K562 (cell line): ENCODE measurements at regions not wholly inside any gene's neighbourhood (a gene's known extent, or its start where the extent isn't known, plus 50 kb on each side); places are given as distances from the start of the nearest gene placed in this dataset.

Experiments
- ATAC-seq: fragments of 200-7000 bp; cut with Tn5 transposase; 3 replicates; pipeline ENCODE4 v1.9.1; 2020; ENCODE audit warnings: moderate library complexity
- BruUV-seq: library from RNA; stranded (reverse); fragments of 400-500 nt; replicated peaks from 2 replicates; lab custom pipeline; 2021; lab: Mats Ljungman, UMichigan
- CTCF ChIA-PET: fragments of 300-600 bp; formaldehyde crosslinking; extraction: SDS; loops from one replicate; lab custom pipeline; 2021; ENCODE audit warnings: low intra/inter-chr PET ratio; lab: Yijun Ruan, JAX
- POLR2A ChIA-PET: fragments of 300-600, 350-650 bp; sonication (Branson Sonifier 250); formaldehyde crosslinking; extraction: SDS; loops from one replicate; lab custom pipeline; 2021; ENCODE audit warnings: antibody characterized with exemption, inconsistent platforms; lab: Yijun Ruan, JAX
- DNase-seq, 4 experiments: peaks; one replicate each; pipeline versions ENCODE4 v3.0.0 to v3.0.0-alpha.2; 2011 to 2018; ENCODE audit warnings: low spot score in 3 of 4, mixed read lengths in 3 of 4; ENCODE audit errors: extremely low read depth in 1 of 4
- FAIRE-seq: peaks from 2 replicates; lab custom pipeline; 2011; peaks lifted over from hg19 to GRCh38; lab: Jason Lieb, UNC
- H2AFZ ChIP-seq: 2 replicates; pipeline ENCODE4 v1.6.0; 2011; ENCODE audit warnings: low read depth, low read length, control low read depth, inconsistent platforms
- H3K27ac ChIP-seq: fragments of 200-600 bp; 3 replicates; pipeline ENCODE4 v1.8.0; 2011; ENCODE audit warnings: low read depth, mild to moderate bottlenecking, control low read depth, inconsistent platforms, low read length, moderate library complexity, mixed read lengths; ENCODE audit errors: extremely low read depth
- H3K27me3 ChIP-seq, 2 experiments: fragments of 300-600 bp in 1 of 2; 2 replicates in 1 of 2; 3 replicates in 1 of 2; pipeline versions ENCODE4 v1.6.0 to v1.8.0; 2011; ENCODE audit warnings: inconsistent platforms in 2 of 2, low read length in 2 of 2, mild to moderate bottlenecking in 1 of 2, mixed read lengths in 1 of 2, moderate library complexity in 1 of 2; ENCODE audit not compliant: control insufficient read depth in 2 of 2, insufficient read depth in 2 of 2
- H3K36me3 ChIP-seq: fragments of 300-600 bp; 3 replicates; pipeline ENCODE4 v1.8.0; 2011; ENCODE audit warnings: mild to moderate bottlenecking, low read length, inconsistent platforms; ENCODE audit not compliant: control insufficient read depth, insufficient read depth
- H3K4me1 ChIP-seq, 2 experiments: fragments of 200-600 bp in 1 of 2; replicated peaks in 1 of 2; 2 replicates in 1 of 2; 3 replicates in 1 of 2; pipeline versions ENCODE4 v1.5.1 to v1.8.0; 2011; ENCODE audit warnings: inconsistent platforms in 2 of 2, low read length in 2 of 2, mild to moderate bottlenecking in 1 of 2, mixed read lengths in 1 of 2, moderate library complexity in 1 of 2; ENCODE audit not compliant: control insufficient read depth in 2 of 2, insufficient read depth in 2 of 2
- H3K4me2 ChIP-seq: 2 replicates; pipeline ENCODE4 v1.6.1; 2011; ENCODE audit warnings: low read length, control low read depth, inconsistent platforms, mixed read lengths; ENCODE audit not compliant: insufficient read depth
- H3K4me3 ChIP-seq: fragments of 200-600 bp; sonication (generic), shearing (Covaris generic); 2 replicates; pipeline ENCODE4 v1.5.1; 2016; ENCODE audit warnings: control low read depth, inconsistent platforms
- H3K79me2 ChIP-seq: fragments of 200-600 bp; 3 replicates; pipeline ENCODE4 v1.8.0; 2011; ENCODE audit warnings: low read length, inconsistent platforms; ENCODE audit not compliant: control insufficient read depth, insufficient read depth
- H3K9ac ChIP-seq, 2 experiments: 2 replicates each; pipeline versions ENCODE4 v1.6.0 to v1.6.1; 2011; ENCODE audit warnings: low read depth in 2 of 2, low read length in 2 of 2, control low read depth in 1 of 2, inconsistent platforms in 1 of 2, mild to moderate bottlenecking in 1 of 2, mixed read lengths in 1 of 2; ENCODE audit not compliant: insufficient read depth in 1 of 2
- H3K9me1 ChIP-seq: one replicate; pipeline ENCODE4 v1.6.0; 2011; ENCODE audit warnings: inconsistent platforms, mild to moderate bottlenecking, low read length, moderate library complexity; ENCODE audit not compliant: control insufficient read depth, insufficient read depth
- H3K9me3 ChIP-seq: replicated peaks from 2 replicates; pipeline ENCODE4 v1.5.1; 2011; ENCODE audit warnings: low read depth, low read length, inconsistent platforms; ENCODE audit not compliant: control insufficient read depth, insufficient read depth
- H4K20me1 ChIP-seq: replicated peaks from 2 replicates; pipeline ENCODE4 v1.6.1; 2011; ENCODE audit warnings: low read length, inconsistent platforms, mixed read lengths; ENCODE audit not compliant: control insufficient read depth, insufficient read depth
- CHD2 ChIP-seq: IDR thresholded peaks from 2 replicates; pipeline ENCODE4 v1.6.1; 2011; ENCODE audit warnings: low read depth, low read length
- CTCF ChIP-seq, 3 experiments: IDR thresholded peaks in 2 of 3; conservative IDR thresholded peaks in 1 of 3; 2 replicates each; pipeline ENCODE4 v1.5.1; 2011 to 2012; ENCODE audit warnings: low read length in 3 of 3, mild to moderate bottlenecking in 3 of 3, control low read depth in 2 of 3, improper control_type of control experiment in 1 of 3, inconsistent platforms in 1 of 3, low read depth in 1 of 3, mixed read lengths in 1 of 3, moderate library complexity in 1 of 3; ENCODE audit not compliant: insufficient read depth in 2 of 3
- MTF1 ChIP-seq: fragments of 250-450 bp; sonication (Bioruptor Pico); IDR thresholded peaks from 2 replicates; pipeline ENCODE4 v1.9.0; 2021; ENCODE audit warnings: moderate library complexity, mild to moderate bottlenecking, inconsistent platforms, borderline replicate concordance
- RAD21 ChIP-seq, 2 experiments: fragments of 250-450 bp in 1 of 2; fragments of 450-650 bp in 1 of 2; sonication (Bioruptor Pico) in 1 of 2; formaldehyde crosslinking in 1 of 2; IDR thresholded peaks in 1 of 2; conservative IDR thresholded peaks in 1 of 2; 2 replicates each; pipeline versions ENCODE4 v1.4.0 to v1.8.0; 2020 to 2022; ENCODE audit warnings: mild to moderate bottlenecking in 2 of 2, moderate library complexity in 1 of 2
- SREBF2 ChIP-seq: sonication (generic); formaldehyde crosslinking; IDR thresholded peaks from 2 replicates; pipeline ENCODE4 v1.4.0; 2020; ENCODE audit warnings: mild to moderate bottlenecking, missing genetic modification reagents
- TBL1XR1 ChIP-seq, 2 experiments: IDR thresholded peaks; 2 replicates each; pipeline ENCODE4 v1.6.1; 2012; ENCODE audit warnings: improper control_type of control experiment in 2 of 2, low read length in 2 of 2, mild to moderate bottlenecking in 1 of 2
- WGBS: fragments of 100-300 bp; shearing (Covaris generic); methylation state at CpG from one replicate; pipeline ENCODE4 v1.1.6; 2016; ENCODE audit warnings: low coverage, mixed read lengths; ENCODE audit not compliant: insufficient coverage; ENCODE audit errors: missing lambda C conversion rate; 5-methylcytosine and 5-hydroxymethylcytosine counted together
- in situ Hi-C: fragments of 300-500 bp; cut with MboI; formaldehyde crosslinking; loops from 4 replicates; pipeline ENCODE4 v1.15.0; 2018; ENCODE audit warnings: inconsistent platforms, mixed read lengths
- intact Hi-C: fragments of 100-400 bp; cut with micrococcal nuclease; formaldehyde crosslinking; loops from 2 replicates; pipeline ENCODE4 v1.14.2; 2022

GRCh38 chr18:34322365-34323289, 97.9 kb upstream of the NOL4 start:
- no peak for TF ChIP-seq TBL1XR1 (IDR thresholded peaks at IDR 0.05; ENCODE audit: low read length in 2 of 2)
- no peak for TF ChIP-seq SREBF2
- peak in 1 of 3 experiments; percentile 13; a peak in 1 of 6 replicates for TF ChIP-seq CTCF (IDR thresholded peaks at IDR 0.05 in 2 of 3, conservative IDR thresholded peaks at IDR 0.05 in 1 of 3; ENCODE audit: insufficient read depth in 2 of 3, low read depth in 1 of 3, low read length in 3 of 3)
- no peak for TF ChIP-seq CHD2
- TF ChIP-seq MTF1 = no peak
- peak in 1 of 2 experiments; percentile 39; a peak in 2 of 4 replicates for TF ChIP-seq RAD21 (CRISPR knock-in tag; conservative IDR thresholded peaks at IDR 0.05 in 1 of 2, IDR thresholded peaks at IDR 0.05 in 1 of 2)
- Histone ChIP-seq H3K9me3 (no peaks in the 10 kb centered on the region; the same call in 1 of the 2 replicates), H3K4me1 (no peaks in the 10 kb centered on the region), H3K9me1 (no peaks in the 10 kb centered on the region), H3K36me3 (no peaks in the 10 kb centered on the region), H3K9ac (no peak overlapping the region), H3K27me3 (no peaks in the 10 kb centered on the region), H4K20me1 (no peaks in the 10 kb centered on the region), H2AFZ (no peak overlapping the region), H3K4me2 (no peak overlapping the region), H3K4me3 (no peak overlapping the region), H3K27ac (no peak overlapping the region), H3K79me2 (no peaks in the 10 kb centered on the region)
- in situ Hi-C loops (no loop called here), intact Hi-C loops (no loop called here)
- under 1% methylated on average over 15 of the region's 16 CpGs for WGBS
- ChIA-PET CTCF (interaction anchor here (1.3 kb wide), 1 partner anchor 201 kb away, joined by 9 read pairs; no protein-coding TSS in a partner anchor), POLR2A (no interaction called here)
- BruUV-seq = no TSS peak
- ATAC-seq (no peak), DNase-seq (peak in 1 of 4 experiments; percentile 18), FAIRE-seq (no peak)
